IMR-90 (cell line): ENCODE measurements at regions not wholly inside any gene's neighbourhood (a gene's known extent, or its start where the extent isn't known, plus 50 kb on each side); places are given as distances from the start of the nearest gene placed in this dataset.

ENCODE experiments used
- ATAC-seq: fragments of 200-7000 bp; cut with Tn5 transposase; 2 replicates; pipeline ENCODE4 v1.9.1; 2020; ENCODE audit warnings: low read depth, mild to moderate bottlenecking, moderate library complexity
- BruUV-seq: library from RNA; stranded (reverse); fragments of 400-500 nt; replicated peaks from 2 replicates; lab custom pipeline; 2021; lab: Mats Ljungman, UMichigan
- CTCF ChIA-PET: fragments of 300-600 bp; formaldehyde crosslinking; extraction: SDS; loops from one replicate; lab custom pipeline; 2021; ENCODE audit warnings: antibody characterized with exemption; lab: Yijun Ruan, JAX
- POLR2A ChIA-PET: fragments of 300-600 bp; sonication (Branson Sonifier 250); formaldehyde crosslinking; loops from one replicate; lab custom pipeline; 2022; ENCODE audit warnings: antibody characterized with exemption; ENCODE audit not compliant: unreplicated experiment; lab: Charles Lee
- DNase-seq: peaks from one replicate; pipeline ENCODE4 v3.0.0; 2013
- H2AFZ ChIP-seq: replicated peaks from 2 replicates; pipeline ENCODE3; 2013; ENCODE audit warnings: low read length, mild to moderate bottlenecking; ENCODE audit not compliant: poor library complexity
- H2AK5ac ChIP-seq: 2 replicates; pipeline ENCODE4 v1.6.1; 2013; ENCODE audit warnings: low read depth, low read length, inconsistent platforms
- H2AK9ac ChIP-seq: replicated peaks from 2 replicates; pipeline ENCODE3; 2013; ENCODE audit warnings: mild to moderate bottlenecking, low read depth, low read length, moderate library complexity; ENCODE audit not compliant: poor library complexity
- H2BK120ac ChIP-seq: 2 replicates; pipeline ENCODE4 v1.6.1; 2013; ENCODE audit warnings: low read depth, low read length, inconsistent platforms
- H2BK15ac ChIP-seq: 3 replicates; pipeline ENCODE4 v1.6.1; 2013; ENCODE audit warnings: low read depth, low read length, inconsistent platforms
- H2BK20ac ChIP-seq: 2 replicates; pipeline ENCODE4 v1.6.1; 2013; ENCODE audit warnings: low read depth, mild to moderate bottlenecking, inconsistent platforms, low read length, moderate library complexity
- H2BK5ac ChIP-seq: 2 replicates; pipeline ENCODE4 v1.6.1; 2013; ENCODE audit warnings: mild to moderate bottlenecking, low read depth, low read length, inconsistent platforms; ENCODE audit not compliant: poor library complexity, severe bottlenecking
- H3K14ac ChIP-seq: replicated peaks from 2 replicates; pipeline ENCODE4 v1.6.1; 2013; ENCODE audit warnings: low read depth, low read length, inconsistent platforms
- H3K18ac ChIP-seq: 2 replicates; pipeline ENCODE4 v1.6.1; 2013; ENCODE audit warnings: low read depth, low read length, control low read depth
- H3K23ac ChIP-seq: 2 replicates; pipeline ENCODE4 v1.6.1; 2013; ENCODE audit warnings: low read depth, low read length, inconsistent platforms
- H3K27ac ChIP-seq: 2 replicates; pipeline ENCODE4 v1.5.1; 2013; ENCODE audit warnings: mild to moderate bottlenecking, control low read depth, low read length; ENCODE audit not compliant: insufficient read depth
- H3K27me3 ChIP-seq: 2 replicates; pipeline ENCODE4 v1.6.1; 2013; ENCODE audit warnings: low read length; ENCODE audit not compliant: control insufficient read depth, insufficient read depth
- H3K36me3 ChIP-seq: 2 replicates; pipeline ENCODE4 v1.6.1; 2013; ENCODE audit warnings: low read length, mixed read lengths; ENCODE audit not compliant: control insufficient read depth, insufficient read depth
- H3K4ac ChIP-seq: 2 replicates; pipeline ENCODE4 v1.6.1; 2013; ENCODE audit warnings: low read depth, low read length, inconsistent platforms
- H3K4me1 ChIP-seq: 2 replicates; pipeline ENCODE4 v1.6.1; 2013; ENCODE audit warnings: low read length, mixed read lengths; ENCODE audit not compliant: control insufficient read depth, insufficient read depth
- H3K4me2 ChIP-seq: 2 replicates; pipeline ENCODE4 v1.6.1; 2013; ENCODE audit warnings: low read depth, mild to moderate bottlenecking, control low read depth, low read length, moderate library complexity
- H3K4me3 ChIP-seq: 2 replicates; pipeline ENCODE4 v1.5.1; 2013; ENCODE audit warnings: low read depth, mild to moderate bottlenecking, control low read depth, low read length, moderate library complexity; ENCODE audit not compliant: insufficient read depth
- H3K56ac ChIP-seq: 2 replicates; pipeline ENCODE4 v1.6.1; 2013; ENCODE audit warnings: low read length, inconsistent platforms; ENCODE audit not compliant: insufficient read depth; ENCODE audit errors: extremely low read depth
- H3K79me1 ChIP-seq, 2 experiments: 2 replicates each; pipeline ENCODE4 v1.6.1; 2013; ENCODE audit warnings: low read length in 2 of 2, inconsistent platforms in 1 of 2, low read depth in 1 of 2
- H3K9ac ChIP-seq: 2 replicates; pipeline ENCODE4 v1.6.1; 2013; ENCODE audit warnings: low read depth, low read length, control low read depth
- H3K9me1 ChIP-seq: 2 replicates; pipeline ENCODE4 v1.6.1; 2013; ENCODE audit warnings: low read length, inconsistent platforms; ENCODE audit not compliant: insufficient read depth
- H3K9me3 ChIP-seq: 2 replicates; pipeline ENCODE4 v1.6.1; 2013; ENCODE audit warnings: low read length; ENCODE audit not compliant: control insufficient read depth, insufficient read depth
- H4K20me1 ChIP-seq: 2 replicates; pipeline ENCODE4 v1.6.1; 2013; ENCODE audit warnings: low read length, inconsistent platforms; ENCODE audit not compliant: insufficient read depth
- H4K5ac ChIP-seq: 2 replicates; pipeline ENCODE4 v1.6.1; 2013; ENCODE audit warnings: mild to moderate bottlenecking, low read depth, low read length, control low read depth
- H4K8ac ChIP-seq, 2 experiments: 2 replicates each; pipeline ENCODE4 v1.6.1; 2013; ENCODE audit warnings: low read depth in 2 of 2, low read length in 2 of 2, control low read depth in 1 of 2, inconsistent platforms in 1 of 2
- H4K91ac ChIP-seq: 2 replicates; pipeline ENCODE4 v1.6.1; 2013; ENCODE audit warnings: low read depth, low read length, inconsistent platforms; ENCODE audit not compliant: insufficient read depth
- CHD1 ChIP-seq: IDR thresholded peaks from 2 replicates; pipeline ENCODE4 v1.6.1; 2012; ENCODE audit warnings: low read depth, low read length, improper control_type of control experiment
- FOS ChIP-seq: fragments of 150-350 bp; IDR thresholded peaks from 2 replicates; pipeline ENCODE4 v1.6.1; 2016; ENCODE audit warnings: low read depth, low read length
- WGBS, 2 experiments: methylation state at CpG; one replicate each; pipeline versions ENCODE4 v1.1.5 to v1.1.7; 2013; ENCODE audit warnings: missing lambda C conversion rate in 2 of 2; ENCODE audit not compliant: insufficient read length in 1 of 2; ENCODE audit errors: extremely low coverage in 2 of 2; 5-methylcytosine and 5-hydroxymethylcytosine counted together
- dilution Hi-C: fragments of 300-500 bp; cut with HindIII; formaldehyde crosslinking; loops from one replicate; pipeline ENCODE4 v1.14.3; 2018; ENCODE audit warnings: low sequenced_read_pairs; ENCODE audit not compliant: unreplicated experiment
- in situ Hi-C: fragments of 300-500 bp; cut with MboI; formaldehyde crosslinking; loops from 3 replicates; pipeline ENCODE4 v1.14.3; 2019; ENCODE audit warnings: low sequenced_read_pairs, inconsistent platforms, mixed read lengths
- intact Hi-C: fragments of 100-400 bp; cut with micrococcal nuclease; formaldehyde crosslinking; loops from 2 replicates; pipeline ENCODE4 v1.10.0; 2022

- Histone ChIP-seq H3K14ac (no peak overlapping the region), H3K9me1 (peaks cover 9% of the 10 kb centered on the region; the same call in 1 of the 2 replicates), H2BK20ac (no peak overlapping the region), H3K23ac (no peak overlapping the region), H4K8ac (no peak overlapping the region), H3K27ac (no peak overlapping the region), H3K9me3 (no peaks in the 10 kb centered on the region; the same call in 1 of the 2 replicates), H4K91ac (no peak overlapping the region), H3K4ac (no peak overlapping the region), H2BK15ac (no peak overlapping the region), H3K4me1 (peaks cover 16% of the 10 kb centered on the region), H3K27me3 (no peaks in the 10 kb centered on the region), H3K56ac (no peak overlapping the region), H3K79me1 (no peaks in the 10 kb centered on the region), H4K20me1 (no peaks in the 10 kb centered on the region), H2AFZ (no peak overlapping the region), H3K36me3 (no peaks in the 10 kb centered on the region), H2AK9ac (no peak overlapping the region), H3K4me3 (no peak overlapping the region), H2BK5ac (no peak overlapping the region), H3K9ac (no peak overlapping the region), H2AK5ac (no peak overlapping the region), H4K5ac (no peak overlapping the region), H3K4me2 (no peak overlapping the region), H3K18ac (no peak overlapping the region), H2BK120ac (no peak overlapping the region)
- intact Hi-C loops: no loop called here
- 100% methylated on average over 1 of the region's 2 CpGs; no CpG with 5 or more reads in 1 of the 2 experiments for WGBS, 2 experiments
- CTCF ChIA-PET: no interaction called here
- dilution Hi-C loops: no loop called here
- TF ChIP-seq CHD1 (no peak), FOS (no peak)
- ATAC-seq (no peak), DNase-seq (no peak)
- POLR2A ChIA-PET: no interaction called here
- no TSS peak for BruUV-seq
- in situ Hi-C loops: no loop called here
Measured at GRCh38 chr17:17419166-17419565, 57.6 kb upstream of the MED9 start.
